ENCODE measurements at regions not wholly inside any gene's neighbourhood (a gene's known extent, or its start where the extent isn't known, plus 50 kb on each side); places are given as distances from the start of the nearest gene placed in this dataset.

- TF ChIP-seq CTCF (IDR thresholded peaks at IDR 0.05), result no peak
- no peak for TF ChIP-seq POLR2AphosphoS5 (IDR thresholded peaks at IDR 0.05)
- TF ChIP-seq POLR2A (IDR thresholded peaks at IDR 0.05), result no peak
- TF ChIP-seq EP300 (IDR thresholded peaks at IDR 0.05; ENCODE audit: low read depth), result no peak
- no peaks in the 10 kb centered on the region for H3K27me3 ChIP-seq
- H3K9me3 ChIP-seq, result no peaks in the 10 kb centered on the region
- in situ Hi-C loops (cut with MboI; ENCODE audit: low pct_ligation_motif_present in 1 of 4, low pct_unique_long_range_greater_than_20kb in 1 of 4, low sequenced_read_pairs in 3 of 4) (no loop called here), intact Hi-C loops (cut with DNase I; ENCODE audit: low total_unique reads) (no loop called here)
- 85% methylated on average over 4 of the region's 4 CpGs; no CpG with 5 or more reads in 1 of the 2 donors for WGBS, 2 donors (ENCODE audit: low coverage in 1 of 2)
- no peaks in the 10 kb centered on the region for H3K4me1 ChIP-seq
- no peak overlapping the region for H3K4me3 ChIP-seq
- H3K36me3 ChIP-seq, result no peaks in the 10 kb centered on the region
- H3K27ac ChIP-seq, result no peak overlapping the region
- no peak for DNase-seq
These were observed 67.2 kb upstream of the OTOS start for GRCh38 chr2:240207661-240208060.

DNA sequence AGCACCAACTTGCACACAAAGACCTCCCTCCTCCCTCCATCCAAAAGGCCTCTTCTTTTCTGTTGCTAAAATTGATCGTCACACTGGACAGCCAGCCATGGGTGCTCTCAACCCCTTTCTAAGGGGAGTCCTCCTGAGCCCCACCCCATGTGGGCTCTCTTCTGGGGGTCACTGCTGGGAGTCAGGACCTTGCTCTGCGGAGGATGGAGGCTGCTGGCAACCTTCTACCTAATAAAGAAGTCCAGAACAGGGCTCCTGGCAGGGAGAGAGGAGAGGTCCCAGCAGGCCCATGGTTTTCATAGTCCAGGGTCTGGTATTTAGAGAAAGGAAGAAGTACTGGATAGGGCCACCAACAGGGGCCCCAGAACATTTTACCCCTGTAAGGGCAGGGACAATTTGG, 67.6 kb upstream of the OTOS start:
- H3K4me1 ChIP-seq, result no peaks in the 10 kb centered on the region
- H3K36me3 ChIP-seq, result no peaks in the 10 kb centered on the region
- in situ Hi-C loops (cut with MboI; ENCODE audit: low pct_ligation_motif_present in 1 of 4, low pct_unique_long_range_greater_than_20kb in 1 of 4, low sequenced_read_pairs in 3 of 4) (no loop called here), intact Hi-C loops (cut with DNase I; ENCODE audit: low total_unique reads) (no loop called here)
- no peak overlapping the region for H3K4me3 ChIP-seq
- no peaks in the 10 kb centered on the region for H3K9me3 ChIP-seq
- 93% methylated on average over 2 of the region's 2 CpGs; no CpG with 5 or more reads in 1 of the 2 donors for WGBS, 2 donors (ENCODE audit: low coverage in 1 of 2)
- H3K27ac ChIP-seq, result no peak overlapping the region
- TF ChIP-seq EP300 (IDR thresholded peaks at IDR 0.05; ENCODE audit: low read depth), result no peak
- H3K27me3 ChIP-seq, result no peaks in the 10 kb centered on the region
- DNase-seq, result no peak

DNA sequence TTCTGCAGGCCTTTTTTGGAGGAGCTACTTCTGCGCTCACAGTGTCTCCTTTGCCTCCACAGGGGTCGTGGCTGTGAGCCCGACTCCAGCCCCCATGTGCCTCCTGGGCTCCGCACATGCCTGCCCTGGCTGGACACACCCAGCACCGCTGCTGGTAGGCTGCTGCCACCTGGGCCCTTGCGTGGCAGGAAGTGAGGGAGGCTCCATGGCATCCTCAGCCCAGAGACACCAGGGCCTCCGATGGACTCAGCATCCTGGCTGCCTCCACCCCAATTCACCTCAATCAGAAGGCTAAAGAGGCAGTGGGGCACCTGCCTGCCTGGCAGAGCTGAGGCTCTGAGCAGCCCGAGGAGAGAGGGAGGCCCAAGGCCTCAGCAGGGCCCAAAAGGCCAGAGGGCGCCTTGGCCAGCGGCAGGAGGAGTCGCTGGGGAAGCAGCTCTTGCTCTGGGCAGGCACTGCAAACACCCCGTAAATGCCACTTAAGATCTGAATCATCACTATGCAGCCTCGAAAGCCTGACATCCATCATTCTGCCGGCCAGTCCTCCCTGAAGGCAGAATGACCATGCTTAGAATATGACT, 68.3 kb upstream of the OTOS start:
- H3K36me3 ChIP-seq, result no peaks in the 10 kb centered on the region
- H3K27ac ChIP-seq, result no peak overlapping the region
- H3K4me1 ChIP-seq, result no peaks in the 10 kb centered on the region
- H3K4me3 ChIP-seq, result no peak overlapping the region
- in situ Hi-C loops (cut with MboI; ENCODE audit: low pct_ligation_motif_present in 1 of 4, low pct_unique_long_range_greater_than_20kb in 1 of 4, low sequenced_read_pairs in 3 of 4), result no loop called here
- intact Hi-C loops (cut with DNase I; ENCODE audit: low total_unique reads), result no loop called here
- DNase-seq, result no peak
- H3K9me3 ChIP-seq, result no peaks in the 10 kb centered on the region
- WGBS, 2 donors (ENCODE audit: low coverage in 1 of 2), result 73% methylated on average over 13 of the region's 14 CpGs; no CpG with 5 or more reads in 1 of the 2 donors
- TF ChIP-seq POLR2A (IDR thresholded peaks at IDR 0.05), result no peak
- H3K27me3 ChIP-seq, result no peaks in the 10 kb centered on the region

- intact Hi-C loops (cut with DNase I; ENCODE audit: low total_unique reads) (no loop called here), in situ Hi-C loops (cut with MboI; ENCODE audit: low pct_ligation_motif_present in 1 of 4, low pct_unique_long_range_greater_than_20kb in 1 of 4, low sequenced_read_pairs in 3 of 4) (no loop called here)
- no peak overlapping the region for H3K4me3 ChIP-seq
- no peak for DNase-seq
- no peaks in the 10 kb centered on the region for H3K27me3 ChIP-seq
- no peaks in the 10 kb centered on the region for H3K4me1 ChIP-seq
- H3K9me3 ChIP-seq, result no peaks in the 10 kb centered on the region
- H3K27ac ChIP-seq, result no peak overlapping the region
- no peaks in the 10 kb centered on the region for H3K36me3 ChIP-seq
- no peak for TF ChIP-seq CTCF (IDR thresholded peaks at IDR 0.05)
- TF ChIP-seq POLR2A (IDR thresholded peaks at IDR 0.05), result no peak
- no peak for TF ChIP-seq EP300 (IDR thresholded peaks at IDR 0.05; ENCODE audit: low read depth)
- no peak for TF ChIP-seq POLR2AphosphoS5 (IDR thresholded peaks at IDR 0.05)
- 73 to 80% methylated on average over 1 to 9 of the region's 9 CpGs for WGBS, 2 donors (ENCODE audit: low coverage in 1 of 2)
These were observed 69.0 kb upstream of the OTOS start for GRCh38 chr2:240209493-240209892.

DNA sequence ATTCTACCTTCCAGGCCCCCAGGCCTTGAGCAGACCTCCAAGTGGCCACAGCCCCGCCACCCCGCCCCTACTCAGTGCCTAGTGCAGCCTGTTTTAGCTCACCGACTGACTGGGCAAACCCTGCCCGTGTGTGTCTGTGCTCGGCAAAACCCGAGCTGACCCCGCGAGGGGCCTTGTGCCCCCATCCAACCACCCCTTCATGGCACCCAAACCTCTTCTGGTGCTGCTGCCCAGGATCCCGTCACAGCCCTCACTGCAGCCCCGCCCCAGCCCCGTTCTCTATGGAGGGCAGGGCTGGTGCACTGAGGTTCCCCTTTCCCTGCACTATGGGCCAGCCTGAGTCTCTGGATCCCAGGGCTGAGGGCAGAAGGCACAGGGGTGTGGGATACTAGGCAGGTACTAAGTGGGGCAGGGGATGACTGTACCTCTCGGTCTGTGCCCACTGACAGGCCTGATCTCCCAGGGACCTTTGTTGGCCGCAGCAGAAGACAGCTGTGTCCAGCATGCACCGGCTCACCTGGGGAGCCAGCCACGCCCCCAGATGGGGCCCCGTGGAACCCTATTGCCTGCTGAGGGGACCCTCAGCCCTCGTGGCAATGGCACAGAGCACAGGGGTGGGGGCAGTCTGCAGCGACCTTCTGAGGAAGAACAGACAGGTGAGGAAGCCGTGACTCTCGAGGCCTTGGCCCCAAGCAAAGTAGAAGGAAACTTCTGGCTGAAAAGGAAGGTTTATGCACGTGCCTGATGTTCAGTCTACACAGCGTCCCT, 69.9 kb upstream of the OTOS start:
- Histone ChIP-seq H3K27ac (no peak overlapping the region), H3K36me3 (no peaks in the 10 kb centered on the region), H3K27me3 (no peaks in the 10 kb centered on the region), H3K4me3 (no peak overlapping the region), H3K4me1 (no peaks in the 10 kb centered on the region), H3K9me3 (no peaks in the 10 kb centered on the region)
- in situ Hi-C loops (cut with MboI; ENCODE audit: low pct_ligation_motif_present in 1 of 4, low pct_unique_long_range_greater_than_20kb in 1 of 4, low sequenced_read_pairs in 3 of 4), result no loop called here
- intact Hi-C loops (cut with DNase I; ENCODE audit: low total_unique reads), result no loop called here
- TF ChIP-seq CTCF (IDR thresholded peaks at IDR 0.05) (no peak), POLR2AphosphoS5 (IDR thresholded peaks at IDR 0.05) (no peak), EP300 (IDR thresholded peaks at IDR 0.05; ENCODE audit: low read depth) (no peak), POLR2A (IDR thresholded peaks at IDR 0.05) (no peak)
- no peak for DNase-seq
- 71 to 74% methylated on average over 4 to 16 of the region's 22 CpGs for WGBS, 2 donors (ENCODE audit: low coverage in 1 of 2)
